ENCODE measurements at regions not wholly inside any gene's neighbourhood (a gene's known extent, or its start where the extent isn't known, plus 50 kb on each side); places are given as distances from the start of the nearest gene placed in this dataset.

GRCh38 chr2:30372826-30373225 lies 74.2 kb upstream of the LCLAT1 start:
- Mint-ChIP-seq H3K4me3 (no peak overlapping the region), H3K27me3 (ENCODE audit: low read depth) (no peaks in the 10 kb centered on the region), H3K4me1 (ENCODE audit: low read depth) (peaks cover 31% of the 10 kb centered on the region), H3K36me3 (ENCODE audit: low read depth) (no peaks in the 10 kb centered on the region), H3K27ac (no peak overlapping the region), H3K9me3 (no peaks in the 10 kb centered on the region)
- CTCF ChIA-PET, result interaction anchor here (0.5 to 0.8 kb wide), 3 partner anchors 12 to 1708 kb away, joined by 3 to 5 read pairs (median 4); no protein-coding TSS in a partner anchor
- DNase-seq, result no peak
- intact Hi-C loops (cut with micrococcal nuclease), result no loop called here

DNA sequence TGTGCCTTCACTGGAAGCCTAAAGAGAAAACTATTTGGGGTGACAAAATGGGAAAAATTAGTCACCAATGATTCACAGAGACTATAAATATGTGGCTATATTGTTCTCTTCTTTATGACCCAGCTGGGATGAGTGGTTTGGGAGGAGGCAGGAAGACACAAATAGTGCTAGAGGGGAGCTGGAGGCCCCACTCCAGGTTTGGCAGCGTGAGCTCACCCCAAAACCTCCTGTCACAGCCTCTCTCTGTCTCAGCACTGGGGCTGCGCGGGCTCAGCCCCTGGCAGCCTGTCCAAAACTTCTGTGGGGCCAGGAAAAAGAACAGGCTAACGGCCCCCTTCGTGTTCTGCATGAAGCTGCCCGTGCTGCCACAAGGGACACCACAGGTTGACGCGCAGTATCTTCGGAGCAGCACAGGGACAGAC lies 73.2 kb upstream of the LCLAT1 start:
- intact Hi-C loops (cut with micrococcal nuclease), result no loop called here
- no peaks in the 10 kb centered on the region for H3K9me3 Mint-ChIP-seq
- CTCF ChIA-PET, result interaction anchor here (0.6 to 1.3 kb wide), 4 partner anchors 15 to 1716 kb away, joined by 3 to 4 read pairs (median 3); no protein-coding TSS in a partner anchor
- H3K4me3 Mint-ChIP-seq, result no peak overlapping the region
- DNase-seq, result no peak
- H3K4me1 Mint-ChIP-seq (ENCODE audit: low read depth), result peaks cover 31% of the 10 kb centered on the region
- H3K27me3 Mint-ChIP-seq (ENCODE audit: low read depth), result no peaks in the 10 kb centered on the region
- H3K36me3 Mint-ChIP-seq (ENCODE audit: low read depth), result no peaks in the 10 kb centered on the region
- no peak overlapping the region for H3K27ac Mint-ChIP-seq

DNA sequence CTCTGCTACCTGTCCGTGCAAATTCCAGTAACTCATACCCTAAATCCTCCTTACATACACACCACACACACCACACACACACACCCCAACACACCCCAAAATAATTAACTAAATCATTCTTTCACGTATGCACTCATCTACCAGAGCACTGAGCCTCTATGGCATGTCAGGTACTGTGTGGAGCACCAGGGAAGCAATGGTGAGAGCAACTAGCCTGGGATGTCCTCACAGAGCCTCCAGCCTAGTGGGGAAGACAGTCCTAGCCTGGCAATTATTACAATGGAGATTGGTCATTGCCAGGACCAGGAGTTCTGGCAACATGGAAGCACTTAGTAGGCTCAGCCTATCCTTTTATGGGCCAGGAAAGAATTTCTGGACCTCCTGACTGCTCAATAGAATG lies 72.7 kb upstream of the LCLAT1 start:
- CTCF ChIA-PET, result interaction anchor here (0.6 to 1.3 kb wide), 4 partner anchors 15 to 861 kb away, joined by 3 to 5 read pairs (median 4); no protein-coding TSS in a partner anchor
- no peaks in the 10 kb centered on the region for H3K36me3 Mint-ChIP-seq (ENCODE audit: low read depth)
- no peak overlapping the region for H3K27ac Mint-ChIP-seq
- intact Hi-C loops (cut with micrococcal nuclease), result no loop called here
- H3K9me3 Mint-ChIP-seq, result no peaks in the 10 kb centered on the region
- peaks cover 31% of the 10 kb centered on the region for H3K4me1 Mint-ChIP-seq (ENCODE audit: low read depth)
- DNase-seq, result no peak
- H3K4me3 Mint-ChIP-seq, result no peak overlapping the region
- no peaks in the 10 kb centered on the region for H3K27me3 Mint-ChIP-seq (ENCODE audit: low read depth)

DNA sequence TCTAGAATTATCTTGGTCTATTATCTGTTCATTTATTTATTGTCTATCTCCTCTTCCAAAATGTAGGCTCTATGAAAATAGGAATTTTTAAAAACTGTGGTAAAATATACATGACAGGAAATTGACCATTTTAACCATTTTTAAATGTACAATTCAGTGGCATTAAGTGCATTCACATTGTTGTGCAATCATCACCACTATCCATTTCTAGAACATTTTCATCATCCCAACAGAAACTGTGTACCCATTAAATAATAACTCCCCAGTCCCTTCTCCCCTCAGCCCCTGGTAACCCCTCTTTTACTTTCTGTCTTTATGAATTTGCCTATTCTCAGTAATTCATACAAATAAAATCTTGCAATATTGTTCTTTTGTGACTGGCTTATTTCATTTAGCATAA lies 71.1 kb upstream of the LCLAT1 start:
- no peaks in the 10 kb centered on the region for H3K9me3 Mint-ChIP-seq
- CTCF ChIA-PET, result interaction anchor here (1.0 kb wide), 1 partner anchor 26 kb away, joined by 3 read pairs; no protein-coding TSS in a partner anchor
- no peaks in the 10 kb centered on the region for H3K27me3 Mint-ChIP-seq (ENCODE audit: low read depth)
- intact Hi-C loops (cut with micrococcal nuclease), result no loop called here
- no peak for DNase-seq
- H3K4me3 Mint-ChIP-seq, result no peak overlapping the region
- peaks cover 27% of the 10 kb centered on the region for H3K4me1 Mint-ChIP-seq (ENCODE audit: low read depth)
- H3K27ac Mint-ChIP-seq, result no peak overlapping the region
- H3K36me3 Mint-ChIP-seq (ENCODE audit: low read depth), result no peaks in the 10 kb centered on the region

DNA sequence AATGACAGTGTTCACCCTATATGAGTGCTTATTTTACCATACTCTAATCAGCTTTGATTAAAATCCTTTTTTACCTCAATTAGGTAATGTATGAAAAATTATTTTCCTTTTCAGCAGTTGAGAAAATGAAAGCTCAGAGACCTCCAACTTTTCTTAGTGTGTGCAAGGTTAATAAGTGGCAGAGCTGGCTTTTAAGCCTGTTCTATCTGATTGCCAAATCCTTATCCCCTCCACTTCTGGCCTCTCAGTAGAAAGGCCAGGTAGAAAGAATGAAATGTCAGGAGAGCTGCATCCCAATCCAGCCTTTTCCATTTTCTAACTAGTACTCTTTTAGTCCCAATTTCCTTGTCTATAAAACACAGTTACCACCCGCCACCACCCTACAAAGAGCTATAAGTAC lies 67.6 kb upstream of the LCLAT1 start:
- Mint-ChIP-seq H3K36me3 (ENCODE audit: low read depth) (no peaks in the 10 kb centered on the region), H3K4me1 (ENCODE audit: low read depth) (peaks cover 2% of the 10 kb centered on the region), H3K4me3 (no peak overlapping the region), H3K27me3 (ENCODE audit: low read depth) (no peaks in the 10 kb centered on the region), H3K27ac (no peak overlapping the region), H3K9me3 (no peaks in the 10 kb centered on the region)
- intact Hi-C loops (cut with micrococcal nuclease), result no loop called here
- DNase-seq, result no peak
- CTCF ChIA-PET, result interaction anchor here (1.2 kb wide), 1 partner anchor 109 kb away, joined by 3 read pairs; no protein-coding TSS in a partner anchor

GRCh38 chr2:30380824-30381223 lies 66.2 kb upstream of the LCLAT1 start:
- intact Hi-C loops (cut with micrococcal nuclease), result no loop called here
- no peaks in the 10 kb centered on the region for H3K4me1 Mint-ChIP-seq (ENCODE audit: low read depth)
- H3K36me3 Mint-ChIP-seq (ENCODE audit: low read depth), result no peaks in the 10 kb centered on the region
- CTCF ChIA-PET, result interaction anchor here (0.5 kb wide), 1 partner anchor 167 kb away, joined by 3 read pairs; no protein-coding TSS in a partner anchor
- H3K4me3 Mint-ChIP-seq, result no peak overlapping the region
- H3K9me3 Mint-ChIP-seq, result no peaks in the 10 kb centered on the region
- H3K27me3 Mint-ChIP-seq (ENCODE audit: low read depth), result no peaks in the 10 kb centered on the region
- no peak overlapping the region for H3K27ac Mint-ChIP-seq
- DNase-seq, result no peak

DNA sequence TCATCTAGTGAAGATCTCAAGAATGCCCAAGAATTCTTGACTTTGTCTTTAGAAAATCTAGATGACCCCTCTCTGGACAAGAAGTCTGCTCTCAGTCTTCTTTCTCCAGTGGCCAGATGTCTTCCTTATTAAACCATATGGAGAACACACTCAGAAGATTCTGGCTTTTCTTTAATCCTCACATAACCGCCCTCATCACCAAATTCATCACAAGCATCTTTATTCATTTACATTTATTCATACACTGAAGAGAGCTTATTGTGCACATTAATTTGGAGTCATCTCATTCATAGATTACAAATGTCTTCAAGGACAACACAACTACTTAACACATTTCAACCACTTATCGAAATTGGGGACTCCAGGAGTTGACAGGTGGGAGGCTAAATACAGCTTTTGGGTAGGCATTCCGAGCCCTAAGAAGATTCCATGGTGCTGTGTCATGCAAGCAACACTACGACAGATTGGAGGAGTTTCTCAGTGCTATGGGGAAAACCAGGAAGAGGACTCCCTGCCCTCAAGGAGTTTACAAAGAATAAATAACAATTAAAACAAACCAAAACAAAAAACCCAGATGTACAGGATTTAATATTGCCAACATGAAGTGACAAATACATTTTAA lies 64.8 kb upstream of the LCLAT1 start:
- Mint-ChIP-seq H3K27me3 (ENCODE audit: low read depth) (no peaks in the 10 kb centered on the region), H3K9me3 (no peaks in the 10 kb centered on the region), H3K36me3 (ENCODE audit: low read depth) (no peaks in the 10 kb centered on the region), H3K27ac (no peak overlapping the region), H3K4me3 (no peak overlapping the region), H3K4me1 (ENCODE audit: low read depth) (no peaks in the 10 kb centered on the region)
- no peak for DNase-seq
- CTCF ChIA-PET, result no interaction called here
- intact Hi-C loops (cut with micrococcal nuclease), result no loop called here

DNA sequence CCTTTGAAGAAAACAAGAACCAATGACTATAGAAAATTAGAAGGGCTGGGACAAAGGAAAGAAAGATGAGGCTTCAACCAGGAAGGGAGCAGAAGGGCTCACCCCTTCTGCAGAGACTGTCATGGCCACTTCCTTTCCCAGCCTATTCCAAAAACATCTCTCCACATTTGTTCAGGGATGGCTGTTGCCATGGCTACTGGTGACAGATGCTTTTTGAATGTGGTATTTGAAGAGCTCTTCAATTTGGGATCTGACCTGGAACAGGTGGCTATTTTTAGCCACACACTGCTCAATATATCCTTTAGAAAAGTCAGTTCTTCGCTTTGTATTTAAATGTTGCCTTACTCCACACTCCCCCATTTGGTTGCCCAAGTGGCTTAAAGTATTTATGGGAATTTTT lies 64.1 kb upstream of the LCLAT1 start:
- Mint-ChIP-seq H3K36me3 (ENCODE audit: low read depth) (no peaks in the 10 kb centered on the region), H3K9me3 (no peaks in the 10 kb centered on the region), H3K27me3 (ENCODE audit: low read depth) (no peaks in the 10 kb centered on the region), H3K27ac (no peak overlapping the region), H3K4me1 (ENCODE audit: low read depth) (no peaks in the 10 kb centered on the region), H3K4me3 (no peak overlapping the region)
- no peak for DNase-seq
- CTCF ChIA-PET, result interaction anchor here (1.5 kb wide), 1 partner anchor 175 kb away, joined by 4 read pairs; no protein-coding TSS in a partner anchor
- intact Hi-C loops (cut with micrococcal nuclease), result no loop called here

DNA sequence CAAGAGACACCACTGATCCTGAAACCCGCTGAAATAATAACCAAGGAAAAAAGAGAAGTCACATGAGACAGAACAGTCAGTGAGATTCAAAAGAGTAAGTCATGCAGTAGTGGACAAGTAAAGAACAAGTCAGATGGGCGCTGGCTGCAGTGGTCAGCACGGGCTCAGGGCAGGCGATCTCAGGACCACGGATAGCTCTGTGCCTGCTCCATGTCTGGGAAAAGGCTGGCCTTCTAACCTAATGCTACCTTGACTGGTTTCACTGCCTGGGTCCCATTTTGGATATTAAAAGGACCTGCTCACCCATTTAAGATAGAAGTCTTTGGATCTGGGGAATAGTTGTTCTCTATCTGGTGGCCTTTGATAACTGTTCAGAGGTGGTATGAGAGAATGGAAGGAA lies 61.7 kb upstream of the LCLAT1 start:
- H3K4me3 Mint-ChIP-seq, result no peak overlapping the region
- no peaks in the 10 kb centered on the region for H3K36me3 Mint-ChIP-seq (ENCODE audit: low read depth)
- DNase-seq, result no peak
- H3K9me3 Mint-ChIP-seq, result no peaks in the 10 kb centered on the region
- CTCF ChIA-PET, result interaction anchor here (1.4 kb wide), 1 partner anchor 19 kb away, joined by 3 read pairs; no protein-coding TSS in a partner anchor
- peaks cover 9% of the 10 kb centered on the region for H3K4me1 Mint-ChIP-seq (ENCODE audit: low read depth)
- intact Hi-C loops (cut with micrococcal nuclease), result no loop called here
- H3K27ac Mint-ChIP-seq, result no peak overlapping the region
- no peaks in the 10 kb centered on the region for H3K27me3 Mint-ChIP-seq (ENCODE audit: low read depth)

GRCh38 chr2:30392097-30392496 lies 54.9 kb upstream of the LCLAT1 start:
- H3K9me3 Mint-ChIP-seq, result no peaks in the 10 kb centered on the region
- intact Hi-C loops (cut with micrococcal nuclease), result no loop called here
- no peaks in the 10 kb centered on the region for H3K36me3 Mint-ChIP-seq (ENCODE audit: low read depth)
- CTCF ChIA-PET, result no interaction called here
- H3K27ac Mint-ChIP-seq, result no peak overlapping the region
- H3K27me3 Mint-ChIP-seq (ENCODE audit: low read depth), result no peaks in the 10 kb centered on the region
- no peak overlapping the region for H3K4me3 Mint-ChIP-seq
- DNase-seq, result no peak
- H3K4me1 Mint-ChIP-seq (ENCODE audit: low read depth), result peaks cover 13% of the 10 kb centered on the region

DNA sequence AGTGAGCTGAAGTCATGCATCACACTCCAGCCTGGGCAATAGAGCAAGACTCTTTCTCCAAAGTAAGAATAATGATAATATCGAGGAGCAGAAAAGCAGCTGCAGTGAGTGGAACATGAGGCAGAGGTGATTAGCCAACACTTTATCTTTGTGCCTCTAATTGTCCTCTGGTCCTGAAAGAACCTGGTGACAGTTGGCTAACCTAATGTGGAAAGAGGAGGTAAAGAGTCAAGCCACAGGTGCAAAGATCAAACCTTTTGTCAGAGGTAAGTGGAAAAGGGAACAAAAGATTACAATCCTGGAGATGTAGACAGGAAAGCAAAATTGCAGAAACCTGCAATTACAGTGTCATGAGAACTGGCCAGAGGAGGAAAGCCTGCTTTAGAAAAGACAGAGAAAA lies 53.5 kb upstream of the LCLAT1 start:
- H3K4me1 Mint-ChIP-seq (ENCODE audit: low read depth), result peaks cover 13% of the 10 kb centered on the region
- no peaks in the 10 kb centered on the region for H3K36me3 Mint-ChIP-seq (ENCODE audit: low read depth)
- no peak overlapping the region for H3K27ac Mint-ChIP-seq
- no peaks in the 10 kb centered on the region for H3K9me3 Mint-ChIP-seq
- CTCF ChIA-PET, result no interaction called here
- no peak overlapping the region for H3K4me3 Mint-ChIP-seq
- intact Hi-C loops (cut with micrococcal nuclease), result no loop called here
- no peak for DNase-seq
- no peaks in the 10 kb centered on the region for H3K27me3 Mint-ChIP-seq (ENCODE audit: low read depth)

GRCh38 chr2:30394096-30394495 lies 53.0 kb upstream of the LCLAT1 start:
- H3K27ac Mint-ChIP-seq, result no peak overlapping the region
- H3K4me1 Mint-ChIP-seq (ENCODE audit: low read depth), result peaks cover 9% of the 10 kb centered on the region
- H3K4me3 Mint-ChIP-seq, result no peak overlapping the region
- intact Hi-C loops (cut with micrococcal nuclease), result no loop called here
- H3K27me3 Mint-ChIP-seq (ENCODE audit: low read depth), result no peaks in the 10 kb centered on the region
- CTCF ChIA-PET, result no interaction called here
- no peaks in the 10 kb centered on the region for H3K36me3 Mint-ChIP-seq (ENCODE audit: low read depth)
- DNase-seq, result no peak
- H3K9me3 Mint-ChIP-seq, result no peaks in the 10 kb centered on the region
